ENCODE measurements at regions not wholly inside any gene's neighbourhood (a gene's known extent, or its start where the extent isn't known, plus 50 kb on each side); places are given as distances from the start of the nearest gene placed in this dataset.

- TF ChIP-seq SMC3 (conservative IDR thresholded peaks at IDR 0.05; ENCODE audit: poor library complexity) (no peak), TAF1 (IDR thresholded peaks at IDR 0.05; ENCODE audit: low read depth) (no peak), POLR2AphosphoS5 (IDR thresholded peaks at IDR 0.05) (no peak), EZH2 (IDR thresholded peaks at IDR 0.05; ENCODE audit: borderline replicate concordance, insufficient read depth, low read length, poor library complexity, severe bottlenecking) (no peak), RAD21 (conservative IDR thresholded peaks at IDR 0.05) (no peak)
- TF ChIP-seq, protein P1, sequence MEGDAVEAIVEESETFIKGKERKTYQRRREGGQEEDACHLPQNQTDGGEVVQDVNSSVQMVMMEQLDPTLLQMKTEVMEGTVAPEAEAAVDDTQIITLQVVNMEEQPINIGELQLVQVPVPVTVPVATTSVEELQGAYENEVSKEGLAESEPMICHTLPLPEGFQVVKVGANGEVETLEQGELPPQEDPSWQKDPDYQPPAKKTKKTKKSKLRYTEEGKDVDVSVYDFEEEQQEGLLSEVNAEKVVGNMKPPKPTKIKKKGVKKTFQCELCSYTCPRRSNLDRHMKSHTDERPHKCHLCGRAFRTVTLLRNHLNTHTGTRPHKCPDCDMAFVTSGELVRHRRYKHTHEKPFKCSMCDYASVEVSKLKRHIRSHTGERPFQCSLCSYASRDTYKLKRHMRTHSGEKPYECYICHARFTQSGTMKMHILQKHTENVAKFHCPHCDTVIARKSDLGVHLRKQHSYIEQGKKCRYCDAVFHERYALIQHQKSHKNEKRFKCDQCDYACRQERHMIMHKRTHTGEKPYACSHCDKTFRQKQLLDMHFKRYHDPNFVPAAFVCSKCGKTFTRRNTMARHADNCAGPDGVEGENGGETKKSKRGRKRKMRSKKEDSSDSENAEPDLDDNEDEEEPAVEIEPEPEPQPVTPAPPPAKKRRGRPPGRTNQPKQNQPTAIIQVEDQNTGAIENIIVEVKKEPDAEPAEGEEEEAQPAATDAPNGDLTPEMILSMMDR (IDR thresholded peaks at IDR 0.05; ENCODE audit: poor library complexity, severe bottlenecking): no peak
- TF ChIP-seq, protein P2, sequence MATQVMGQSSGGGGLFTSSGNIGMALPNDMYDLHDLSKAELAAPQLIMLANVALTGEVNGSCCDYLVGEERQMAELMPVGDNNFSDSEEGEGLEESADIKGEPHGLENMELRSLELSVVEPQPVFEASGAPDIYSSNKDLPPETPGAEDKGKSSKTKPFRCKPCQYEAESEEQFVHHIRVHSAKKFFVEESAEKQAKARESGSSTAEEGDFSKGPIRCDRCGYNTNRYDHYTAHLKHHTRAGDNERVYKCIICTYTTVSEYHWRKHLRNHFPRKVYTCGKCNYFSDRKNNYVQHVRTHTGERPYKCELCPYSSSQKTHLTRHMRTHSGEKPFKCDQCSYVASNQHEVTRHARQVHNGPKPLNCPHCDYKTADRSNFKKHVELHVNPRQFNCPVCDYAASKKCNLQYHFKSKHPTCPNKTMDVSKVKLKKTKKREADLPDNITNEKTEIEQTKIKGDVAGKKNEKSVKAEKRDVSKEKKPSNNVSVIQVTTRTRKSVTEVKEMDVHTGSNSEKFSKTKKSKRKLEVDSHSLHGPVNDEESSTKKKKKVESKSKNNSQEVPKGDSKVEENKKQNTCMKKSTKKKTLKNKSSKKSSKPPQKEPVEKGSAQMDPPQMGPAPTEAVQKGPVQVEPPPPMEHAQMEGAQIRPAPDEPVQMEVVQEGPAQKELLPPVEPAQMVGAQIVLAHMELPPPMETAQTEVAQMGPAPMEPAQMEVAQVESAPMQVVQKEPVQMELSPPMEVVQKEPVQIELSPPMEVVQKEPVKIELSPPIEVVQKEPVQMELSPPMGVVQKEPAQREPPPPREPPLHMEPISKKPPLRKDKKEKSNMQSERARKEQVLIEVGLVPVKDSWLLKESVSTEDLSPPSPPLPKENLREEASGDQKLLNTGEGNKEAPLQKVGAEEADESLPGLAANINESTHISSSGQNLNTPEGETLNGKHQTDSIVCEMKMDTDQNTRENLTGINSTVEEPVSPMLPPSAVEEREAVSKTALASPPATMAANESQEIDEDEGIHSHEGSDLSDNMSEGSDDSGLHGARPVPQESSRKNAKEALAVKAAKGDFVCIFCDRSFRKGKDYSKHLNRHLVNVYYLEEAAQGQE (IDR thresholded peaks at IDR 0.05; ENCODE audit: borderline replicate concordance): no peak
Observed at GRCh38 chr9:8235489-8235888, 435.9 kb upstream of the DMAC1 start.
